ENCODE measurements at regions not wholly inside any gene's neighbourhood (a gene's known extent, or its start where the extent isn't known, plus 50 kb on each side); places are given as distances from the start of the nearest gene placed in this dataset.

DNA sequence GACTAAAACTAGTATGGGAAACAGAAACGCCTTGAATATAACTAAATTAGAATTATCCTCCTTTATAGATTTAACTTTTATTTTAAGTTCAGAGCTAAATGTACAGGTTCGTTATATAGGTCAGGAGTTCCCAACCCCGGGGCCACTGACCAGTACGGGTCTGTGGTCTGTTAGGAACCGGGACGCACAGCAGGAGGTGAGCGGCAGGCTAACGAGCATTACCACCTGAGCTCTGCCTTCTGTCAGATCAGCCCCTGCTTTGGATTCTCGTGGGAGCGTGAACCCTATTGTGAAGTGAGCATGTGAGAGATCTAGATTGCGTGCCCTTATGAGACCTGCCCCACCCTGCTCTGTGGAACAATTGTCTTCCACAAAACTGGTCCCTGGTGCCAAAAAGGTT is 51.0 kb downstream of the FAT4 start:
- DNase-seq (ENCODE audit: low read depth, low spot score): no peak

DNA sequence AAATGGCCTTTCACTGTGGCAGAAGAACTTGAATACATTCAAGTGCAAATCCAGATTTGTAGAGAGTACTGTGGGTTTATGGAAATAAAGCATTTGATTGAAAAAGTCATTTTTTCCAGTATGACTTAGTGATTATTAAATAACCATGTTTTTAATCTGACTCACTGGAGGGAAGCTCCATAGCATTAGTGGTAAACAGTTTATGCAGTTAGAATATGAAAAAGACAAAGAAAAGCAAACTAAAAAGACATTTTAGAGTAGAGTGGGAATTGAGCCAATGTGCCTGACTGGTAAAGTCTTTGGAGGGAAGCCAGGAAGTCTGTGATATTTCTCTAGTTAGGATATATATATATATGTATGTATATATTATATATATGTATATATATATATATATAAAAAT is 53.4 kb downstream of the FAT4 start:
- peak; percentile 31 for DNase-seq (ENCODE audit: low read depth, low spot score)

DNA sequence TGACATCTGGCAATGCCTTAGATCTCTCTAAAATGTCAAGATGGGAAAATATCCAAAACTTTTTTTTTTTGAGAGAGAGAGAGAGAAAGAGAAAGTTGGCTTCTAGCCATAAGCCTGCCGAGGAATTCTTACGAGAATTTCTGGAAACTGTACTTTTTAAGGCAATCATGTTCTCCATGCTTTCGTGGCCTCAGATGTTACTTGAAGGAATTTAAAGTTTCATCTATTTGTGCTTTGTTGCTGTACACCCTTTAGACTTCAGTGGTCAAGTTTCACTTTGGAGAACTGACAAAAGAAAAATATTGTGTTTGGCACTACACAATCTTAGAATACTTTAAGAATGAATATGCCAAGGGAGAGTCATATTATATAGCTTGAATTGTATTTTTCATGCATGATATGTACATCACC is 53.9 kb downstream of the FAT4 start:
- peak; percentile 76 for DNase-seq (ENCODE audit: low read depth, low spot score)

DNA sequence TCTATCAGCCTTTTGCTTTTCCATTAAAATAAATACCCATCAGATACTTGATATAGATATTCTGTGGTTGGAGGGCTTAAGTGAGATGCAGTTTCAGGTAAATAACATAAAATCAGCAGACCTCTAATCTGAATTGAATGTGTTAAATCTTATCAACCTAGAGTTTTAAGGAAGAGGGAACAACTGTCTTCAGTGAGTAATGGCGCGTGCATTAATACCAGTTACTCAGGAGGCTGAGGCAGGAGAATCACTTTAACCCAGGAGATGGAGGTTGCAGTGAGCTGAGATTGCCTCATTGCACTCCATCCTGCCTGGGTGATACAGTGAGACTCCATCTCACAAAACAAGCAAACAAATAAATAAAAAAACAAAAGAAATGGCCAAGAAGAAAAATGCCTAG is 54.3 kb downstream of the FAT4 start:
- no peak for DNase-seq (ENCODE audit: low read depth, low spot score)

DNA sequence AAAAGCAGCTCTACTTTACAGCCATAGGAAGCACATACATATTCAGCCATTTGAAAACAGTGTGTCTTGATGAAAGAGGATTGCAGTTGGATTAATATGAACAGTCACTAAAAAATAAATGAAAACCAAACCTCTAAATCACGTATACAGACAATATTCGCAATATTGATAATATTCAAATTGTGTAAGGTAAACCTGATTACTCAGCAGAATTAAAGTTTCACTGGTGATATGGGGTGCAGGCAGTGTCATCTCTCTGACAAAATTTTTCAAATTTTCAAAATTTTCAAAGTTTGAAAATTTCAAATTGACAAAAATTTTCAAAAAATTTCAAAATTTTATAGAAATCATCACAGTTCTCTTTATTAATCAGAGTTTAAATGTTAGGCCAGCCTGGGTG is 55.7 kb downstream of the FAT4 start:
- DNase-seq (ENCODE audit: low read depth, low spot score): no peak

DNA sequence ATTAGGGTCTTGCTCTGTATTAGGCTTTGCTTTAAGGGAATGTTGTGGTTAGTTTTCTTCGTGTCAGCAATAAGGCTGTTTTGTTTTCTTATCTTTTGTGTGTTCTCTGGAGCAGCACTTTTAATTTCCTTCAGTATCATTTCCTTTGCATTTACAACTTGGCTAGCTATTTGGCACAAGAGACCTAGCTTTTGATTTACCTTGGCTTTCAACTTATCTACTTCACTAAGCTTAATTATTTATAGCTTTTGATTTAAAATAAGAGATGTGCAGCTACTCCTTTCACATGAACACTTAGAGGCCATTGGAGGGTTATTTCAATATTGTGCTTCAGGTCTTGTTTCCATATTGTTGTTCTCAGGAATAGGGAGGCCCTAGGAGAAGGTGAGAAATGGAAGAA is 68.2 kb downstream of the FAT4 start:
- DNase-seq (ENCODE audit: low read depth, low spot score): peak; percentile 66

DNA sequence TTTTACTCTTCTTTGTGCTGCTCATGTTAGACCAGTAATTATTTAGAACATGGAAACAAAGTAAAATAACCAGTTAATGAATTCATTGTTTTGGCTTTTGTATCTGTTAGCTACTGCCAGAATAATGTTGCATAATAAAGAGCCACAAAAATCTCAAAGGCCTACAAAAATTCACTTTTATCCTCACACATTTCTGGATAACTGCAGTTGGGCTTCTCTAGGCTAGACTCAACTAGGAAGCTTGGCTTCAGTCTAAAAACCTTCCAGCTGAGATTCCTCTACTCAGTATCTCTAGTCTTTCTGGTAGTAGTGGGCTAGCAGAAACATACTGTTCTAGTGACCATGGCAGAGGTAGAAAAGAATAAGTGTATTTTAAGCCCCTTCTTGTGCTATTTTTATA is 73.0 kb downstream of the FAT4 start:
- DNase-seq (ENCODE audit: low read depth, low spot score): peak; percentile 12

DNA sequence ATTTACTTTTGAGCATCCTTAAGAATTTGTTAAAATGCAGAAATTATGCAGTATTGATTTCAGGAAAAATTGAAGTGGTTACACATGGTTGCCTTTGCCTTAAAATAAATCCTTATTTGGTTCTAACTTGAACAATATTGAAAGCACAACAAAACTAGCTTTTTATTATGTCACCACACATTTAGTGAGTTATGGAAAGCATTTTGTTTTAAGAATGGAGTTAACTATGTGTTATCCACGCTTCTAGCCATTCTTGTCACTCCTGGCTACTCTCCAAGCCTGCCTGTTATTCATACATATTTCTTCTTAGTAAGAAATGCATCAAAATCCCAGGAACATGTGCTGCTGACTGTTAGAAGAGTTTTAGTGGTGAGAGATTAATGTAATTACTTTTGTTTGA is 73.9 kb downstream of the FAT4 start:
- peak; percentile 55 for DNase-seq (ENCODE audit: low read depth, low spot score)

DNA sequence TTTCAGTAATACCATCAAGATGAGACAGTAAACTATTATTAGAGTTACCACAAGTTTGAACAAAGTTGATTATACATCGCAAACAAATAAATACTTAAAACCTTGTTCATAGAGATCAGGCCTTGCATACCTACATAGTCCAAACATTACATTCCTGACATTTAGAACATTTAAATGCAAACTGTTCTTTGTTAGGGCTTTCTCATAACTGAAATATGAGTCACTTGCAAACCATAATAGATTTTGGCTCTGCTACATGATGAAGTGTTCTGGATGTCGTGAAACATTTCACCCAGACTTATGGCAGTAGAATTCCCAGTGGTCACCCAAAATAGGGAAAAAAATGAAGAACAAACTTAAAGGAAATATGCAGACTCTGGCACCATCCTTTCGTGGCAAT is 75.0 kb downstream of the FAT4 start:
- peak; percentile 86 for DNase-seq (ENCODE audit: low read depth, low spot score)

DNA sequence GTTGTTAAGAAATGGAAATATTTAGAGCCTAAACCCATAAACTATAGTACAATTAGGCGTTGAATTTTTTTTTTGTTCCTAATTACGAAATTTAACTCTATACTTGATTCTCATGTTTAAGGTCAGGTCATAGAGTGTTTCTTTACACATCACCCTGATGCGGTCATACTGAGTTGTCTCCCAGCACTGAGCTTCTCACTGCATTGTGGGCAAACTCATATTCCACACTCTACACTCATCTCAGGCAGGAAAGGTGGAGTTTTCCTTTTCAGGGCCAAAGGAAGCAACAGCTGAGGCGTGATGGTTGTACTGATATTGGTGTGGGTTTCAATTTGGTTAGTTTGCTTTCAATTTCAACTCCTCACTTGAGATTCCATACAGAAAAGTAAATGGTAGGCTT is 75.4 kb downstream of the FAT4 start:
- peak; percentile 56 for DNase-seq (ENCODE audit: low read depth, low spot score)

DNA sequence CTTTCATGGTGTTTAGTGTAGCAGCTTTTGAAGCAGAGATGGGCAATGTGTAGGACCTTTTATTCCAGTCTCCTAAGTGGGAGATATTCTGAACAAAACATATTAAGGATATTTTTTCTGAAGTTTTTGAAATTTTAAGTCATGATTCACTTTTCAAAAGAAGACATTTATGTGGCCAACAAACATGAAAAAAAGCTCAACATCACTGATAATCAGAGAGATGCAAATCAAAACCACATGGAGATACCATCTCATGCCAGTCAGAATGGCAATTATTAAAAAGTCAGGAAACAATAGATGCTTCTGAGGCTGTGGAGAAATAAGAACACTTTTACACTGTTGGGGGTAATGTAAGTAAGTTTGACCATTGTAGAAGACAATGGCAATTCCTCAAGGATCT is 76.0 kb downstream of the FAT4 start:
- DNase-seq (ENCODE audit: low read depth, low spot score): no peak

DNA sequence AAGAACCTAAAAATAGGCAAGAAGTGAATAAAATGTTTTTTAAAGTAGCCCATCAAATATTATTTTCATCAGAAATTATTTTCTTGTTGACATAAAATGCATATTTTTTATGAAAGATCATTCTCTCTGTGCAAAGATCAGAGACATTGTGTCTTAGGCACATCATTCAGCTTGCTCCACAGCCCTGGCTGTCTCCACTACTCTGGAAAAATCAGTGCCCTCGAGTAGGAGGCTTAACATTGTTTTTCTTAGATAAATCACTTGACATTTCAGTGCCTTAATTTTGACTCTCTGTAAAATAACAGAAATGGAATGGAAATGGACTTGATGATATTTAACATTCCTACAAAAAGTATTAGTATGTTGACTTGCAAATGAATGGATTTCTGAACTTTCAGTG is 77.9 kb downstream of the FAT4 start:
- DNase-seq (ENCODE audit: low read depth, low spot score): no peak

DNA sequence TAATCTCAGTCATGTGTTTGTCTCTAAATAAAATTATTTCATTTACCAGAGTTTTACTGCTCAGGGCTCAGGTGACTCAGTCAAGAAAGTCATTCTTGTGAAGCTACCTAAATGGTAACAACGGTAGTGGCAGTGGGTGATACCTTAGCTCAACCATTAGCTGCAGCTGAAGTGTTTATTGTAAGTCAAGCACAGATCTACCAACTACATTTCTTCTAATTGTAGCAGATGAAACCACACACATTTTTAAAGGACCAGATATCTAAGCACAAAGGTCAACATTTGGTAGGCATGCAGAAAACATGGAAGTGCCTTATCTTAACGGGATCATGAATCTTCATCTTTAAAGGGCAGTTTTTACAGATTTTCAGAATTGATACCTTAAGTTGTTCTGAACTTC is 79.1 kb downstream of the FAT4 start:
- no peak for DNase-seq (ENCODE audit: low read depth, low spot score)

DNA sequence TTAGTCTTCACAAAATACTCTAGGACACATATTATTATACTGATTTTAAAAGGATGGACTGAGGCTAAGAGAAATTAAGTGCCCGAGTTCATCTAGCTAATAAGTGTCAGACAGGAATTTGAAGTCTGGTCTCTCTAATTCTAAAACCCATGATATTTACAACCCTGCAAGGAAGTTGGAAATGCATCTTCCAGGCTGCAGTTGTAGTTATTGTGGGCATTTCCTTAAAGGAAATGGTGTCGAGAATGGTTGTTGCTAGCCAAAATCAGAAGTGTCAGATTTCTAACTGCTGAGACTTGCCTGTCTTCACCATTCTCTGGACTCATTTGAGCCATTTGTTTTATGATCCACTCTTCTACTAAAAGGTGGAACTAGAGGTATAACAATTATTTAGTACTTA is 82.5 kb downstream of the FAT4 start:
- no peak for DNase-seq (ENCODE audit: low read depth, low spot score)

DNA sequence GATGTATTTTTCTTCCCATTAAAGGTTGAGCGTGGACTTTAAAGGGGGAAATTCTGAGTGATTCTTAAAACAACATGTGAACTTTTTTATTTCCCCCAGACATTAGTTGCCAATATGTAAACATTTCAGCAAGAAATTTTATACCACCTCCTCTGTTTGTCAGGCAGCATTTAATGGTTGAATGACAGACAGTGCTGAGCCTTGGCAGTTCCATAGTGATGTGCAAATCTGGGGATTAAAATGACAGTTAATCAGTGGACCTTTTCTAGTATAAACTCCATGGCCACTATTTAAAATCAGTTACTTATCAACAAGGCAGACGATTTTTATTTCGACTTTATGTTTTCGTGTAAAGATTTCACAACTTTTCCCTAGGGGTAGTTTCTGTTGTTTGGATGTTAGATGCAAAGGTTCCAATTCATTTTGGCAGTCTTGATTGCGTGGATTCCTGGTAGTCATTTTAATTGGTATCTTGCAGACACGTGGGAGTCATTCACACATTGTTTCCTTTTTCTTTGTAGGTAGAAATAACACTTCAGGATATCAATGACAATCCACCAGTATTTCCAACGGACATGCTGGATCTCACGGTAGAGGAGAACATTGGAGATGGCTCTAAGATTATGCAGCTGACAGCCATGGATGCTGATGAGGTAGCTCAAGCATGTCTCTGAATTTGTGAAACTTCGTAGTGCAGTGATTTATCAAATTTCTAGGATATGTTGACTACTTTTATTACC is 83.7 kb downstream of the FAT4 start:
- DNase-seq (ENCODE audit: low read depth, low spot score): no peak

DNA sequence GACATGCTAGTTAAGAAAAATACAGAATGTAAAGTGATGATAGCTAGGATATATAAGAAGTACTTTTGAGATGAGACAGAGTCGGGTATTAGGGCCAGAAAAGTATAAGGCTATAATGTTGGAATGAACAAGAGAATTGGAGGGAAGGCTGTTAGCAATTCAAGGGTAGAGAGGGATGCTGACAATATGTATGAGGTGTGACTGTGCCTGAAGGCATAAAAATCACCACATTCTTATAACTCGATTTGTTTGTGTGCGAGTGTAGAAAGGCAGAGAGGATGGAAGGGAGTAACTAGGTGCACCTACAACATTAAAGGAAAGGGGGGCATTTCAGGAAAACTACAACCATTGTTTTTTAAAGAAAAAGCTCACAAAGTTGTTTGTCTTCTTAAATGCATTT is 86.0 kb downstream of the FAT4 start:
- no peak for DNase-seq (ENCODE audit: low read depth, low spot score)

DNA sequence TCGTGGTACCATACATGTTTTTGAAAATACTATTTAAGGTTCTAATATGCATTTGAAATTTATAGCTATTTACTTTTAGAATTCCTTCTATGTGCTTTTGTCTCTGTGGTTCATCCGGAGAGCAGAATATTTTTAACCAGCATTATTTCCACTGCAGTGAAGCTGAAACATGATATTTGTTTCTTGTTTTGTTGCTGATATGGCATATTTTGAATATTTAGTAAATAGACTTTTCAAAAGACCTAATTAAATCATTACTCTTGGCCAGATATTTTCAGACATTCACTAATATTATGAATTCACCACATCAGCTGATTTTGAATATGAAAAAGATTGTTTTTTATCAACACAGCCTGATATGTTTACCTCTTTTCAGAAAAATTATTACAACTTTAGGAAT is 87.0 kb downstream of the FAT4 start:
- DNase-seq (ENCODE audit: low read depth, low spot score): no peak

DNA sequence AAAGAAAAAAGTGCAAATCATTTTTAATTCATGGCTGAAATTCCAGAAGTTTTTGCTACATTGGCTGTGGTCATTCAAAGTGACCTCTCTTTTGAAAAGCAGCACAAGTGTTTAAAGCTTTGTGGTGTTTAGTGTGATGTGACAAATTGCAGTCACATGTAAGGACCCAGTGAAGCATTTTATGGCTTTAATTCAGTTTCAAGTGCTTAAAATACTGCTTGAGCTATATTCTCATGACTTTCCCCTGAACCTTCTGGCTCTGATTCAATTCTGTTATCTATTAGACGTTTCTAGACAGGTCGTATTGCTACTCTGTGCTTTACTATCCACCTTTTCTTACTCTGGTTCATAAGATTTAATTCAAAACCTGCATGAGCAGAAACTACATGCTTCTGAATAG is 105.8 kb downstream of the FAT4 start:
- DNase-seq (ENCODE audit: low read depth, low spot score): peak; percentile 31

DNA sequence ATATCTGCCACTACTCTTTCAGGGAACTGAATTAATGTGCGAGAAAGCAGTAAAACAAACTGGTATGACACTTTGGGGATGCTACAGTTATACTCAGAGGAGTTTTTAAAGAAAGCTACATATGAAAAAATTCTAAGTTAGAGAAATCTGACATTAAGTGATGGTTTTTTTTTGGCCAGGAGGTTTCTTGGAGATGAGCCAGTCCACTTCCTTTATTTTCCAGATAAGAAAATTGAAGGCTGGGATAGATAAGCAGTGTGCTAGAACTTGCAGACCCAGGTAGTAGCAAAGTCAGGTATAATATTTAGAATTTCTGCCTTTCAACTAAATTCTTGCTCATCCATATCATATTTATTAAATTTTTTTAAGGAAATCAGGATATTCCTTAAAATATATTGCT is 106.8 kb downstream of the FAT4 start:
- no peak for DNase-seq (ENCODE audit: low read depth, low spot score)

DNA sequence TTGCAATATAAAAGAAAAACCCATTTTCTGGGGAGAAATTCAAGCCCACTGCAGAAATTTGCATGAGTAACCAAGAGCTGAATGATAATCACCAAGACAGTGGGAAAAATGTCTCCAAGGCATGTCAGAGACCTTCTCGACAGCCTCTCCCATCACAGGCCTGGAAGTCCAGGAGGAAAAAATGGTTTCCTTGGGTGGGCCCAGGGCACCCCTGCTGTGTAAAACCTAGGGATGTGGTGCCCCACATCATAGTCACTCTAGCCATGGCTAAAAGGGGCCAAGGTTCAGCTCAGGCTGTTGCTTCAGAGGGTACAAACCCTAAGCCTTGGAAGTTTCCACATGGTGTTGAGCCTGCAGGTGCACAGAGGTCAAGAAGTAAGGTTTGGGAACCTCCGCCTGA is 108.4 kb downstream of the FAT4 start:
- DNase-seq (ENCODE audit: low read depth, low spot score): no peak

DNA sequence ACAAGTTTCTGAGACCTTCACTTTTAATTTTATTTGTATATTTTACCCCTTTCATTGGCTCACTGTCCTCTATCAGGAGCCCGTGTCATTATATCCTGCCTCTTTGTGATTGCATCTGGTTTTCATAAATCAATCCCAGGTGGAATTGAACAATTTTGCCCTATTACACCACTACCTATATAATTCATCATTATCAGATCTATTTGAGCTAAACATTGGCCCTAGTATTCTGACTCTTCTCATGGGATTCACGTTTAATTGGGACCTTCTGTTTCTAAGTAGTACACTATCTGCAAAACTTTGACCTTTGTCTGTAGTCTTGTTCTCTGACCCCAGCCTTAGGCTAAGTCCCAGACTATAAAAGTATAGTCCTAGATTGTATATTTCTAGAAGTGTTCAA is 114.1 kb downstream of the FAT4 start:
- no peak for DNase-seq (ENCODE audit: low read depth, low spot score)

DNA sequence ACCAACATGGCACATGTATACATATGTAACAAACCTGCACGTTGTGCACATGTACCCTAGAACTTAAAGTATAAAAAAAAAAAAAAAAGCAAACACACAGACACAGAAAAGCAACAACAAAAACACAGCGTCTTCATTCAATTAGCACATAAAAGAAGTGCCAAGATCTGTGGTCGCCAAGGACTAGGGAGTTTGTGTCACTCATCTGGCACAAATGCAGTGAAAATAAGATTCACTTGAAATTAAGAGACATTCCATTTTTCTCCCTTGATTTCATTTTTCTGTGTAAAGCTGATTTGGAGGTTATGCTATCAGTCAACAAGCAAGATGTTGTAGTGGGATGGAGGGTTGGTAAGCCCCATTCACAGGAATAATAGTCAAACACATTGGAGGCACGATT is 115.3 kb downstream of the FAT4 start:
- no peak for DNase-seq (ENCODE audit: low read depth, low spot score)

DNA sequence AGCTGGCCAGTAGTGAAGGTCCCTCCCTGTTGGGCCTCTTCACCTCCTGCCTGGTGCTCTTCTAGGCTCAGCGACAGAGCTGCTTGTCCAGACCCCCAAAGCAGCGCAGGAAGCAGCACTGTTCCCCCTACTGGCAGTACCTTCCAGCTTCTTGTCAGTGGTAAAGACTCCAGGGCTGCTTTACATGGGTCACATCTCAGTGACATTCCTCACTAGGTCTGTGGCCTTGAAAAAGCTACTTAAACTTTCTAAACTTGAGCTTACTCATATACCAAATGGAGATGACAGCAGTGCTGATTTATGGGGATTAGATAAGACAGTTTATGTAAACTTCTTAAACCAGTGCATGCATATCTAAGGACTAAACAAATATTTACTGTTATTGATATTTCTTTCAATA is 117.3 kb downstream of the FAT4 start:
- peak; percentile 5 for DNase-seq (ENCODE audit: low read depth, low spot score)

DNA sequence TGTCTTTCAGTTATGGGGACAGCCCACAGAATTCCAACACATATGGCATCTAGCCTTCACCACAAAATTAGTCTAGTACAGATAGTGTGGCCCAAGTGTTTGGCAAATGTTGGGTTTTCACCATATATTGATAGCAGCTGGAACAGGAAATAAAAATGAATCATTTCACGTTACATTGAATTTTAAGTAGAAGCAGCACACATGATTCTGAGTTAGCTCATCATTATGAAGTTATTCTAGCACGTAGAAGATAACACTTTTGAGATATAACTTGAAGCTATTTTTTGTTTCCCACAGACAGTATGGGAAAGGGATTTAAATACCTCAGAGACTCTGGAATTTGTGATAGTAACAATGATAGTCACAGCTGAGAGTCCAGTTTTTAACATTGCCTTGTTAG is 118.7 kb downstream of the FAT4 start:
- DNase-seq (ENCODE audit: low read depth, low spot score): peak; percentile 46
